ENCODE measurements at regions not wholly inside any gene's neighbourhood (a gene's known extent, or its start where the extent isn't known, plus 50 kb on each side); places are given as distances from the start of the nearest gene placed in this dataset.

DNA sequence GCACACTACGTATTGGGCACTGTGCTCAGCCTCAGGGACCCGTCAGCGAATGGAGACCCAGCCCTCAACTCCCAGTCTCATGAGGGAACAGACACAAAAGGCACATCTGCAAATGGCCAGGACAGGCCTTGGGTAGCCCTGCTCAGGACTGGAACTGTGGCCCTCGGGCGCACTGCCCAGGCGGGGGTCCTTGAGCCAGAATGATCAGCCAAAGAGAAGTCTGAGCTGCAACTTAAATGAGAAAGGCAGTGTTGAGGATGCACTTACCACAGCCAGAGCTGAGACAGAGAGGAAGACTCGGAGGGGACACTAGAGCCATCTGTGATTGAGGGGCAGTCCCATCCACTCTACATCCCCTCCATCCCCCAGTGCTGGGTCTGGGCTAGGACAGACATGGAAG is 117.3 kb downstream of the C16orf95 start (continued):
- TF ChIP-seq, protein P1, sequence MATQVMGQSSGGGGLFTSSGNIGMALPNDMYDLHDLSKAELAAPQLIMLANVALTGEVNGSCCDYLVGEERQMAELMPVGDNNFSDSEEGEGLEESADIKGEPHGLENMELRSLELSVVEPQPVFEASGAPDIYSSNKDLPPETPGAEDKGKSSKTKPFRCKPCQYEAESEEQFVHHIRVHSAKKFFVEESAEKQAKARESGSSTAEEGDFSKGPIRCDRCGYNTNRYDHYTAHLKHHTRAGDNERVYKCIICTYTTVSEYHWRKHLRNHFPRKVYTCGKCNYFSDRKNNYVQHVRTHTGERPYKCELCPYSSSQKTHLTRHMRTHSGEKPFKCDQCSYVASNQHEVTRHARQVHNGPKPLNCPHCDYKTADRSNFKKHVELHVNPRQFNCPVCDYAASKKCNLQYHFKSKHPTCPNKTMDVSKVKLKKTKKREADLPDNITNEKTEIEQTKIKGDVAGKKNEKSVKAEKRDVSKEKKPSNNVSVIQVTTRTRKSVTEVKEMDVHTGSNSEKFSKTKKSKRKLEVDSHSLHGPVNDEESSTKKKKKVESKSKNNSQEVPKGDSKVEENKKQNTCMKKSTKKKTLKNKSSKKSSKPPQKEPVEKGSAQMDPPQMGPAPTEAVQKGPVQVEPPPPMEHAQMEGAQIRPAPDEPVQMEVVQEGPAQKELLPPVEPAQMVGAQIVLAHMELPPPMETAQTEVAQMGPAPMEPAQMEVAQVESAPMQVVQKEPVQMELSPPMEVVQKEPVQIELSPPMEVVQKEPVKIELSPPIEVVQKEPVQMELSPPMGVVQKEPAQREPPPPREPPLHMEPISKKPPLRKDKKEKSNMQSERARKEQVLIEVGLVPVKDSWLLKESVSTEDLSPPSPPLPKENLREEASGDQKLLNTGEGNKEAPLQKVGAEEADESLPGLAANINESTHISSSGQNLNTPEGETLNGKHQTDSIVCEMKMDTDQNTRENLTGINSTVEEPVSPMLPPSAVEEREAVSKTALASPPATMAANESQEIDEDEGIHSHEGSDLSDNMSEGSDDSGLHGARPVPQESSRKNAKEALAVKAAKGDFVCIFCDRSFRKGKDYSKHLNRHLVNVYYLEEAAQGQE (IDR thresholded peaks at IDR 0.05), result no peak
- TF ChIP-seq HNF4A (conservative IDR thresholded peaks at IDR 0.05), result no peak
- TF ChIP-seq, protein P2, sequence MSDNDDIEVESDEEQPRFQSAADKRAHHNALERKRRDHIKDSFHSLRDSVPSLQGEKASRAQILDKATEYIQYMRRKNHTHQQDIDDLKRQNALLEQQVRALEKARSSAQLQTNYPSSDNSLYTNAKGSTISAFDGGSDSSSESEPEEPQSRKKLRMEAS (IDR thresholded peaks at IDR 0.05), result no peak

DNA sequence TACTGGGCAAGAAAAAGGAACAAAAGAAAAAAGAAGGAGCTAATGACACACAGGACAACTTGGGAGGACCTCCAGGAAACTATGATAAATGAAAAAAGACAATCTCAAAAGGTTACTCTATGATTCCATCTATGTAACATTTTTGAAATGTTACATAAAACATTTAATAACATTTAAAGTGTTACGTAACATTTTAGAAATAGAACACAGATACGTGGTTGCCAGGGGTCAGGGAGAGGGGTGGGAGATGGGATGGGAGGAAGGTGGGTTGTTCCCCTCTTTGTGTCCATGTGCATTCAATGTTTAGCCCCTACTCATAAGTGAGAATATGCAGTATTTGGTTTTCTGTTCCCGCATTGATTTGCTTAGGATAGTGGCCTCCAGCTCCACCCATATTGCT is 116.6 kb downstream of the C16orf95 start:
- Histone ChIP-seq H3K9me3 (ENCODE audit: control insufficient read depth in 4 of 4, low read length in 3 of 4) (no peaks in the 10 kb centered on the region), H3K36me3 (ENCODE audit: control insufficient read depth in 4 of 4, insufficient read depth in 3 of 4, low read depth in 1 of 4, low read length in 3 of 4) (no peaks in the 10 kb centered on the region), H3K27me3 (ENCODE audit: control insufficient read depth in 4 of 4, insufficient read depth in 4 of 4, low read length in 3 of 4) (no peaks in the 10 kb centered on the region), H3K27ac (ENCODE audit: low read depth in 1 of 2, low read length in 2 of 2) (no peak overlapping the region), H3K9ac (ENCODE audit: low read depth in 1 of 2, low read length in 2 of 2) (no peak overlapping the region), H3K4me1 (ENCODE audit: control insufficient read depth in 4 of 4, insufficient read depth in 4 of 4, low read length in 3 of 4) (no peaks in the 10 kb centered on the region), H3K4me3 (ENCODE audit: low read depth in 1 of 3, low read length in 3 of 3) (no peak overlapping the region)
- no peak for TF ChIP-seq GABPA (IDR thresholded peaks at IDR 0.05 in 1 of 2, conservative IDR thresholded peaks at IDR 0.05 in 1 of 2)
- TF ChIP-seq RAD21 (IDR thresholded peaks at IDR 0.05), result no peak
- TF ChIP-seq NR2F2 (IDR thresholded peaks at IDR 0.05), result no peak
- no peak for DNase-seq (ENCODE audit: low spot score)
- WGBS, result 67% methylated on average over 3 of the region's 3 CpGs

DNA sequence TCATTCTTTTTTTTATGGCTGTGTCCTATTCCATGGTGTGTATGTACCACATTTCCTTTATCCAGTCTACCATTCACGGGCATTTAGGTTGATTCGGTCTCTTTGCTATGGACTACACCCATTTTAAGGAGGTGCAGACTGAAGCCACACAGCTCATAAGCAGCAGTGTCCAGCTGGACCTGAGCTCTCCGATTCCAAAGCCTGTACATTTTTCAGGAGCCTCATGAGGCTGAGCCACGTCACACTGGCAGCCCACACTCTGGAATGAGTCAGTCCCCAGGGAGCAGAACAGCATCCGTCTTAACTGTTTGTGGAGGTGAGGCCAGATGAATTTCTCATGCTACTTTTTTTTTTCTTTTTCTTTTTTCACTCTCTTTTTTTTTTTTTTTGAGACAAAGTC is 116.1 kb downstream of the C16orf95 start:
- H3K9me3 ChIP-seq (ENCODE audit: control insufficient read depth in 4 of 4, low read length in 3 of 4), result no peaks in the 10 kb centered on the region
- no peak overlapping the region for H3K27ac ChIP-seq (ENCODE audit: low read depth in 1 of 2, low read length in 2 of 2)
- no peaks in the 10 kb centered on the region for H3K27me3 ChIP-seq (ENCODE audit: control insufficient read depth in 4 of 4, insufficient read depth in 4 of 4, low read length in 3 of 4)
- H3K9ac ChIP-seq (ENCODE audit: low read depth in 1 of 2, low read length in 2 of 2), result no peak overlapping the region
- TF ChIP-seq NR2F2 (IDR thresholded peaks at IDR 0.05) (no peak), YY1 (IDR thresholded peaks at IDR 0.05) (no peak), TAF1 (conservative IDR thresholded peaks at IDR 0.05) (no peak), SP1 (IDR thresholded peaks at IDR 0.05) (no peak), FOXA2 (IDR thresholded peaks at IDR 0.05) (no peak), HNF4G (IDR thresholded peaks at IDR 0.05) (no peak)
- TF ChIP-seq, protein P2 (IDR thresholded peaks at IDR 0.05), result no peak
- no peak overlapping the region for H3K4me3 ChIP-seq (ENCODE audit: low read depth in 1 of 3, low read length in 3 of 3)
- H3K4me1 ChIP-seq (ENCODE audit: control insufficient read depth in 4 of 4, insufficient read depth in 4 of 4, low read length in 3 of 4), result no peaks in the 10 kb centered on the region
- 86% methylated on average over 5 of the region's 5 CpGs for WGBS
- H3K36me3 ChIP-seq (ENCODE audit: control insufficient read depth in 4 of 4, insufficient read depth in 3 of 4, low read depth in 1 of 4, low read length in 3 of 4), result no peaks in the 10 kb centered on the region
- no peak for DNase-seq (ENCODE audit: low spot score)

DNA sequence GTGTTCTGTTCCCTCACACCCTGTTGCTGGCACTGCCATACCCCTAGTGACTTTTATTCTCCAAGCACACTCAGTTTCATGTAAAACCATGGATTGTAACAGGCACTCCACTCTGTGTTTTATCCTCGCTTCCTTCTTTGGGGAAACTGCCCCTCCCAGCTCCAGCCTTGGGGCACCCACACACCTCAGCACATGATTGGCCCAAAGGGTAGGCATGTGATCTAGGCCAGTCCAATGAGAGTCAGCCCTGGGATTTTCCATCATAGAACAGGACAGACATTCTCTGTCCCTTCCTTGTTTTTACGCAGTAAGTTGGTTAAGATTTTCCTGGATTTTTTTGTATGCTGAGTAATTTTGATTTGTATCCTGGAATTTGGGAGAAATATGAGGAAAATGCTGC is 115.4 kb downstream of the C16orf95 start:
- no peak for DNase-seq (ENCODE audit: low spot score)
- Histone ChIP-seq H3K9me3 (ENCODE audit: control insufficient read depth in 4 of 4, low read length in 3 of 4) (no peaks in the 10 kb centered on the region), H3K27ac (ENCODE audit: low read depth in 1 of 2, low read length in 2 of 2) (no peak overlapping the region), H3K4me1 (ENCODE audit: control insufficient read depth in 4 of 4, insufficient read depth in 4 of 4, low read length in 3 of 4) (no peaks in the 10 kb centered on the region), H3K4me3 (ENCODE audit: low read depth in 1 of 3, low read length in 3 of 3) (no peak overlapping the region), H3K36me3 (ENCODE audit: control insufficient read depth in 4 of 4, insufficient read depth in 3 of 4, low read depth in 1 of 4, low read length in 3 of 4) (no peaks in the 10 kb centered on the region), H3K9ac (ENCODE audit: low read depth in 1 of 2, low read length in 2 of 2) (no peak overlapping the region), H3K27me3 (ENCODE audit: control insufficient read depth in 4 of 4, insufficient read depth in 4 of 4, low read length in 3 of 4) (no peaks in the 10 kb centered on the region)
- 94% methylated on average over 2 of the region's 2 CpGs for WGBS
- no peak for TF ChIP-seq NR2F2 (IDR thresholded peaks at IDR 0.05)
- TF ChIP-seq SP1 (IDR thresholded peaks at IDR 0.05), result no peak
- TF ChIP-seq, protein P3, sequence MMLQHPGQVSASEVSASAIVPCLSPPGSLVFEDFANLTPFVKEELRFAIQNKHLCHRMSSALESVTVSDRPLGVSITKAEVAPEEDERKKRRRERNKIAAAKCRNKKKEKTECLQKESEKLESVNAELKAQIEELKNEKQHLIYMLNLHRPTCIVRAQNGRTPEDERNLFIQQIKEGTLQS (IDR thresholded peaks at IDR 0.05), result no peak
- TF ChIP-seq, protein P1 (IDR thresholded peaks at IDR 0.05), result no peak
- TF ChIP-seq HNF4A (conservative IDR thresholded peaks at IDR 0.05), result no peak
- TF ChIP-seq RAD21 (IDR thresholded peaks at IDR 0.05), result no peak
- no peak for TF ChIP-seq RXRA (IDR thresholded peaks at IDR 0.05)
- no peak for TF ChIP-seq GABPA (IDR thresholded peaks at IDR 0.05 in 1 of 2, conservative IDR thresholded peaks at IDR 0.05 in 1 of 2)
- no peak for TF ChIP-seq FOXA1 (IDR thresholded peaks at IDR 0.05)
- no peak for TF ChIP-seq JUND (IDR thresholded peaks at IDR 0.05)
- TF ChIP-seq, protein P2 (IDR thresholded peaks at IDR 0.05), result no peak
- TF ChIP-seq HNF4G (IDR thresholded peaks at IDR 0.05), result no peak
- no peak for TF ChIP-seq FOXA2 (IDR thresholded peaks at IDR 0.05)
- TF ChIP-seq, protein P4, sequence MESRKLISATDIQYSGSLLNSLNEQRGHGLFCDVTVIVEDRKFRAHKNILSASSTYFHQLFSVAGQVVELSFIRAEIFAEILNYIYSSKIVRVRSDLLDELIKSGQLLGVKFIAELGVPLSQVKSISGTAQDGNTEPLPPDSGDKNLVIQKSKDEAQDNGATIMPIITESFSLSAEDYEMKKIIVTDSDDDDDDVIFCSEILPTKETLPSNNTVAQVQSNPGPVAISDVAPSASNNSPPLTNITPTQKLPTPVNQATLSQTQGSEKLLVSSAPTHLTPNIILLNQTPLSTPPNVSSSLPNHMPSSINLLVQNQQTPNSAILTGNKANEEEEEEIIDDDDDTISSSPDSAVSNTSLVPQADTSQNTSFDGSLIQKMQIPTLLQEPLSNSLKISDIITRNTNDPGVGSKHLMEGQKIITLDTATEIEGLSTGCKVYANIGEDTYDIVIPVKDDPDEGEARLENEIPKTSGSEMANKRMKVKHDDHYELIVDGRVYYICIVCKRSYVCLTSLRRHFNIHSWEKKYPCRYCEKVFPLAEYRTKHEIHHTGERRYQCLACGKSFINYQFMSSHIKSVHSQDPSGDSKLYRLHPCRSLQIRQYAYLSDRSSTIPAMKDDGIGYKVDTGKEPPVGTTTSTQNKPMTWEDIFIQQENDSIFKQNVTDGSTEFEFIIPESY (IDR thresholded peaks at IDR 0.05), result no peak

Measured in liver (tissue), 7 donors.